ENCODE measurements at regions not wholly inside any gene's neighbourhood (a gene's known extent, or its start where the extent isn't known, plus 50 kb on each side); places are given as distances from the start of the nearest gene placed in this dataset.

- FAIRE-seq, result no peak
- Histone ChIP-seq H3K9me3 (no peaks in the 10 kb centered on the region), H3K27ac (no peak overlapping the region), H3K4me3 (no peak overlapping the region), H3K4me1 (no peaks in the 10 kb centered on the region), H3K4me2 (no peak overlapping the region)
- CTCF ChIA-PET, result no interaction called here
- DNase-seq (ENCODE audit: low read depth in 1 of 2, low spot score in 1 of 2), result no peak
- ATAC-seq, result no peak
- POLR2A ChIA-PET, result no interaction called here
- TF ChIP-seq CEBPB (IDR thresholded peaks at IDR 0.05), result no peak
- no peak for TF ChIP-seq ZFP36 (IDR thresholded peaks at IDR 0.05; ENCODE audit: borderline replicate concordance, partially characterized antibody)
- no peak for TF ChIP-seq MAFK (IDR thresholded peaks at IDR 0.05; ENCODE audit: partially characterized antibody)
- TF ChIP-seq NPAS2 (CRISPR knock-in tag; IDR thresholded peaks at IDR 0.05; ENCODE audit: borderline replicate concordance), result no peak
- TF ChIP-seq E2F6 (IDR thresholded peaks at IDR 0.05; ENCODE audit: borderline replicate concordance, low read depth), result no peak
- no peak for TF ChIP-seq EHMT2 (IDR thresholded peaks at IDR 0.05; ENCODE audit: low read depth)
- no peak for TF ChIP-seq MAX (IDR thresholded peaks at IDR 0.05)
Measured at GRCh38 chr15:46518381-46518780, 883.6 kb downstream of the SQOR start.

GRCh38 chr15:46523701-46524100, 888.9 kb downstream of the SQOR start:
- Histone ChIP-seq H3K4me2 (no peak overlapping the region), H3K4me3 (no peak overlapping the region), H3K27ac (no peak overlapping the region), H3K9me3 (no peaks in the 10 kb centered on the region), H3K4me1 (no peaks in the 10 kb centered on the region)
- ATAC-seq (no peak), FAIRE-seq (no peak), DNase-seq (ENCODE audit: low read depth in 1 of 2, low spot score in 1 of 2) (no peak)
- POLR2A ChIA-PET, result no interaction called here
- 0% methylated on average over 1 of the region's 1 CpG for WGBS (ENCODE audit: missing lambda C conversion rate)
- TF ChIP-seq CBX8 (IDR thresholded peaks at IDR 0.05) (no peak), ZC3H11A (IDR thresholded peaks at IDR 0.05) (no peak), HOXA7 (CRISPR knock-in tag; IDR thresholded peaks at IDR 0.05) (no peak), NFE2L2 (conservative IDR thresholded peaks at IDR 0.05; ENCODE audit: low read length) (no peak), GATA3 (IDR thresholded peaks at IDR 0.05; ENCODE audit: borderline replicate concordance) (no peak), HMGXB4 (CRISPR knock-in tag; IDR thresholded peaks at IDR 0.05; ENCODE audit: borderline replicate concordance) (no peak), FOSL2 (IDR thresholded peaks at IDR 0.05) (no peak), FOSL2 (CRISPR knock-in tag; IDR thresholded peaks at IDR 0.05) (no peak), EHF (CRISPR knock-in tag; IDR thresholded peaks at IDR 0.05) (no peak), POLR2A (IDR thresholded peaks at IDR 0.05; ENCODE audit: low read length) (no peak), ZFP36 (IDR thresholded peaks at IDR 0.05; ENCODE audit: borderline replicate concordance, partially characterized antibody) (no peak), E2F6 (IDR thresholded peaks at IDR 0.05; ENCODE audit: borderline replicate concordance, low read depth) (no peak), NPAS2 (CRISPR knock-in tag; IDR thresholded peaks at IDR 0.05; ENCODE audit: borderline replicate concordance) (no peak)
- CTCF ChIA-PET, result no interaction called here

GRCh38 chr15:46525984-46526725, 891.3 kb downstream of the SQOR start:
- H3K4me2 ChIP-seq, result no peak overlapping the region
- no peaks in the 10 kb centered on the region for H3K9me3 ChIP-seq
- WGBS (ENCODE audit: missing lambda C conversion rate), result 3% methylated on average over 3 of the region's 3 CpGs
- H3K4me3 ChIP-seq, result no peak overlapping the region
- DNase-seq (ENCODE audit: low read depth in 1 of 2, low spot score in 1 of 2), result no peak
- ChIA-PET POLR2A (no interaction called here), CTCF (no interaction called here)
- no peak for ATAC-seq
- no peak for FAIRE-seq
- no peak overlapping the region for H3K27ac ChIP-seq
- no peaks in the 10 kb centered on the region for H3K4me1 ChIP-seq
- TF ChIP-seq CEBPB (IDR thresholded peaks at IDR 0.05) (no peak), ZC3H11A (IDR thresholded peaks at IDR 0.05) (no peak), ELK1 (IDR thresholded peaks at IDR 0.05; ENCODE audit: low read depth, low read length) (no peak), TFCP2L1 (CRISPR knock-in tag; IDR thresholded peaks at IDR 0.05) (no peak), EHF (CRISPR knock-in tag; IDR thresholded peaks at IDR 0.05) (no peak), MYC (IDR thresholded peaks at IDR 0.05; ENCODE audit: borderline replicate concordance, low read length) (no peak), USF2 (IDR thresholded peaks at IDR 0.05) (no peak), EP300 (IDR thresholded peaks at IDR 0.05) (no peak), HDAC2 (IDR thresholded peaks at IDR 0.05) (no peak), HOXA7 (CRISPR knock-in tag; IDR thresholded peaks at IDR 0.05) (no peak), ZSCAN20 (CRISPR knock-in tag; IDR thresholded peaks at IDR 0.05) (no peak), ESRRA (IDR thresholded peaks at IDR 0.05; ENCODE audit: borderline replicate concordance, low read length) (no peak), CTCF (IDR thresholded peaks at IDR 0.05) (no peak), HES2 (IDR thresholded peaks at IDR 0.05) (no peak), EHMT2 (IDR thresholded peaks at IDR 0.05; ENCODE audit: low read depth) (no peak), GATA3 (IDR thresholded peaks at IDR 0.05; ENCODE audit: borderline replicate concordance) (no peak), SMC3 (IDR thresholded peaks at IDR 0.05) (no peak)

Data from A549 (cell line).